ENCODE measurements at regions not wholly inside any gene's neighbourhood (a gene's known extent, or its start where the extent isn't known, plus 50 kb on each side); places are given as distances from the start of the nearest gene placed in this dataset.

- WGBS, 2 donors = 80 to 81% methylated on average over 4 of the region's 4 CpGs
- TF ChIP-seq CTCF (IDR thresholded peaks at IDR 0.05) (no peak), POLR2A (IDR thresholded peaks at IDR 0.05) (no peak)
- no peak overlapping the region for H3K4me3 ChIP-seq
These were observed 85.1 kb upstream of the ABCC4 start for GRCh38 chr13:95386370-95386769.

GRCh38 chr13:95387733-95388207 lies 86.5 kb upstream of the ABCC4 start:
- TF ChIP-seq POLR2A (IDR thresholded peaks at IDR 0.05) = no peak
- TF ChIP-seq CTCF (IDR thresholded peaks at IDR 0.05) = no peak
- DNase-seq = peak; percentile 45
- H3K9me3 ChIP-seq = no peaks in the 10 kb centered on the region
- H3K27me3 ChIP-seq = no peaks in the 10 kb centered on the region
- H3K36me3 ChIP-seq (ENCODE audit: low read depth, missing control alignments) = no peaks in the 10 kb centered on the region
- peaks cover 9% of the 10 kb centered on the region for H3K4me1 ChIP-seq
- intact Hi-C loops (cut with DNase I; ENCODE audit: low total_unique reads) = no loop called here
- H3K4me3 ChIP-seq = no peak overlapping the region
- H3K27ac ChIP-seq = no peak overlapping the region
- 34 to 48% methylated on average over 4 of the region's 4 CpGs for WGBS, 2 donors

More at GRCh38 chr13:95386370-95386769, 85.1 kb upstream of the ABCC4 start:
- Histone ChIP-seq H3K9me3 (no peaks in the 10 kb centered on the region), H3K27ac (no peak overlapping the region), H3K4me1 (peaks cover 9% of the 10 kb centered on the region), H3K27me3 (no peaks in the 10 kb centered on the region), H3K36me3 (ENCODE audit: low read depth, missing control alignments) (no peaks in the 10 kb centered on the region)
- intact Hi-C loops (cut with DNase I; ENCODE audit: low total_unique reads) = no loop called here
- DNase-seq = no peak

GRCh38 chr13:95388420-95389079 lies 87.3 kb upstream of the ABCC4 start:
- 81 to 82% methylated on average over 2 of the region's 2 CpGs for WGBS, 2 donors
- Histone ChIP-seq H3K9me3 (no peaks in the 10 kb centered on the region), H3K36me3 (ENCODE audit: low read depth, missing control alignments) (no peaks in the 10 kb centered on the region), H3K4me1 (peaks cover 9% of the 10 kb centered on the region), H3K27ac (no peak overlapping the region), H3K4me3 (no peak overlapping the region), H3K27me3 (no peaks in the 10 kb centered on the region)
- intact Hi-C loops (cut with DNase I; ENCODE audit: low total_unique reads) = no loop called here
- TF ChIP-seq POLR2A (IDR thresholded peaks at IDR 0.05) (no peak), CTCF (IDR thresholded peaks at IDR 0.05) (no peak)
- DNase-seq = no peak

- intact Hi-C loops (cut with DNase I; ENCODE audit: low total_unique reads) = no loop called here
- H3K4me1 ChIP-seq = peaks cover 9% of the 10 kb centered on the region
- no peaks in the 10 kb centered on the region for H3K27me3 ChIP-seq
- no peak overlapping the region for H3K27ac ChIP-seq
- no peak for DNase-seq
- H3K9me3 ChIP-seq = no peaks in the 10 kb centered on the region
- TF ChIP-seq POLR2A (IDR thresholded peaks at IDR 0.05) (no peak), CTCF (IDR thresholded peaks at IDR 0.05) (no peak)
- H3K36me3 ChIP-seq (ENCODE audit: low read depth, missing control alignments) = no peaks in the 10 kb centered on the region
- no peak overlapping the region for H3K4me3 ChIP-seq
- WGBS, 2 donors = 84 to 93% methylated on average over 2 of the region's 2 CpGs
These were observed 90.1 kb upstream of the ABCC4 start for GRCh38 chr13:95391362-95391761.

- TF ChIP-seq CTCF (IDR thresholded peaks at IDR 0.05) (no peak), POLR2A (IDR thresholded peaks at IDR 0.05) (no peak)
- H3K27ac ChIP-seq = no peak overlapping the region
- no peaks in the 10 kb centered on the region for H3K36me3 ChIP-seq (ENCODE audit: low read depth, missing control alignments)
- H3K27me3 ChIP-seq = no peaks in the 10 kb centered on the region
- intact Hi-C loops (cut with DNase I; ENCODE audit: low total_unique reads) = no loop called here
- H3K4me1 ChIP-seq = peaks cover 9% of the 10 kb centered on the region
- no peaks in the 10 kb centered on the region for H3K9me3 ChIP-seq
- no peak for DNase-seq
- 95 to 96% methylated on average over 2 of the region's 2 CpGs for WGBS, 2 donors
- H3K4me3 ChIP-seq = no peak overlapping the region
These were observed 90.5 kb upstream of the ABCC4 start for GRCh38 chr13:95391785-95392184.

Measured in testis (tissue), 2 donors.